GM18519 (cell line): ENCODE measurements at regions not wholly inside any gene's neighbourhood (a gene's known extent, or its start where the extent isn't known, plus 50 kb on each side); places are given as distances from the start of the nearest gene placed in this dataset.
"Not testable (repeated sequence)": the region's sequence is repeated elsewhere in the genome, so short reads cannot be mapped to it uniquely, and the experiment has no call there.

Experiments used
- ATAC-seq: cut with Tn5 transposase; IDR thresholded peaks from one replicate; pipeline ENCODE4 v1.9.1; 2021; ENCODE audit warnings: mild to moderate bottlenecking, moderate library complexity; ENCODE audit not compliant: unreplicated experiment, low FRiP score

- ATAC-seq, result no peak
Observed at GRCh38 chr11:93902921-93903320, 52.5 kb upstream of the VSTM5 start.

GRCh38 chr11:93903989-93904388, 53.6 kb upstream of the VSTM5 start:
- no peak for ATAC-seq

GRCh38 chr11:93904716-93905115, 54.3 kb upstream of the VSTM5 start:
- no peak for ATAC-seq

- no peak for ATAC-seq
Observed at GRCh38 chr11:93905384-93905783, 55.0 kb upstream of the VSTM5 start.

GRCh38 chr11:93906486-93906885, 56.1 kb upstream of the VSTM5 start:
- no peak for ATAC-seq

GRCh38 chr11:93907901-93908300, 57.5 kb upstream of the VSTM5 start:
- no peak for ATAC-seq

GRCh38 chr11:93908689-93909088, 58.3 kb upstream of the VSTM5 start:
- ATAC-seq, result no peak

GRCh38 chr11:93917673-93918072, 67.3 kb upstream of the VSTM5 start:
- ATAC-seq, result no peak

GRCh38 chr11:93921695-93922468, 71.5 kb upstream of the VSTM5 start:
- ATAC-seq, result peak; percentile 70

- no peak for ATAC-seq
Observed at GRCh38 chr11:93922830-93923229, 72.4 kb upstream of the VSTM5 start.

- not testable (repeated sequence) for ATAC-seq
Observed at GRCh38 chr11:93926099-93926498, 75.7 kb upstream of the VSTM5 start.

- no peak for ATAC-seq
Observed at GRCh38 chr11:93929407-93929806, 79.0 kb upstream of the VSTM5 start.

GRCh38 chr11:93933230-93933629, 82.8 kb upstream of the VSTM5 start:
- no peak for ATAC-seq

GRCh38 chr11:93935826-93936225, 85.3 kb upstream of the HEPHL1 start:
- no peak for ATAC-seq

- no peak for ATAC-seq
Observed at GRCh38 chr11:93936460-93936859, 84.7 kb upstream of the HEPHL1 start.

GRCh38 chr11:93939084-93939760, 81.9 kb upstream of the HEPHL1 start:
- ATAC-seq, result no peak

- ATAC-seq, result no peak
Observed at GRCh38 chr11:93940395-93940794, 80.8 kb upstream of the HEPHL1 start.

GRCh38 chr11:93942176-93942575, 79.0 kb upstream of the HEPHL1 start:
- no peak for ATAC-seq

- no peak for ATAC-seq
Observed at GRCh38 chr11:93945596-93945995, 75.6 kb upstream of the HEPHL1 start.

- ATAC-seq, result no peak
Observed at GRCh38 chr11:93952082-93952780, 68.9 kb upstream of the HEPHL1 start.

- no peak for ATAC-seq
Observed at GRCh38 chr11:93957397-93957952, 63.7 kb upstream of the HEPHL1 start.
